Liver (tissue), 8 donors: ENCODE measurements at regions not wholly inside any gene's neighbourhood (a gene's known extent, or its start where the extent isn't known, plus 50 kb on each side); places are given as distances from the start of the nearest gene placed in this dataset.

Source experiments
- DNase-seq: peaks from one replicate; pipeline ENCODE4 v3.0.0-alpha.2; 2017; ENCODE audit warnings: low spot score
- H3K27ac ChIP-seq, 2 donors: one replicate each; pipeline ENCODE4 v1.7.0; 2013; ENCODE audit warnings: inconsistent platforms in 2 of 2, low read length in 2 of 2, control low read depth in 1 of 2, low read depth in 1 of 2, mild to moderate bottlenecking in 1 of 2
- H3K27me3 ChIP-seq, 4 donors: one replicate each; pipeline versions ENCODE4 v1.6.1 to v1.7.0; 2013; ENCODE audit warnings: low read length in 3 of 4, inconsistent platforms in 1 of 4, mild to moderate bottlenecking in 1 of 4, moderate library complexity in 1 of 4; ENCODE audit not compliant: control insufficient read depth in 4 of 4, insufficient read depth in 4 of 4
- H3K36me3 ChIP-seq, 4 donors: one replicate each; pipeline versions ENCODE4 v1.6.1 to v1.7.0; 2013; ENCODE audit warnings: low read length in 3 of 4, mild to moderate bottlenecking in 3 of 4, low read depth in 1 of 4, moderate library complexity in 1 of 4; ENCODE audit not compliant: control insufficient read depth in 4 of 4, insufficient read depth in 3 of 4
- H3K4me1 ChIP-seq, 4 donors: one replicate each; pipeline versions ENCODE4 v1.6.1 to v1.7.0; 2013; ENCODE audit warnings: low read length in 3 of 4, mild to moderate bottlenecking in 3 of 4, moderate library complexity in 1 of 4; ENCODE audit not compliant: control insufficient read depth in 4 of 4, insufficient read depth in 4 of 4
- H3K4me3 ChIP-seq, 3 donors: one replicate each; pipeline versions ENCODE4 v1.6.1 to v1.7.0; 2013; ENCODE audit warnings: low read length in 3 of 3, control low read depth in 1 of 3, low read depth in 1 of 3, mild to moderate bottlenecking in 1 of 3
- H3K9ac ChIP-seq, 2 donors: one replicate each; pipeline ENCODE4 v1.7.0; 2013; ENCODE audit warnings: low read length in 2 of 2, mild to moderate bottlenecking in 2 of 2, moderate library complexity in 2 of 2, control low read depth in 1 of 2, low read depth in 1 of 2
- H3K9me3 ChIP-seq, 4 donors: one replicate each; pipeline versions ENCODE4 v1.6.1 to v1.7.0; 2013; ENCODE audit warnings: low read length in 3 of 4; ENCODE audit not compliant: control insufficient read depth in 4 of 4
- EGR1 ChIP-seq, 2 donors: IDR thresholded peaks; 2 replicates each; pipeline ENCODE4 v1.6.1; 2016 to 2018; ENCODE audit warnings: antibody characterized with exemption in 2 of 2, low read depth in 2 of 2
- FOXA1 ChIP-seq: IDR thresholded peaks from 2 replicates; pipeline ENCODE4 v1.6.1; 2016; ENCODE audit warnings: antibody characterized with exemption
- FOXA2 ChIP-seq: IDR thresholded peaks from 2 replicates; pipeline ENCODE4 v1.6.1; 2016; ENCODE audit warnings: antibody characterized with exemption
- GABPA ChIP-seq, 2 donors: IDR thresholded peaks in 1 of 2; conservative IDR thresholded peaks in 1 of 2; 2 replicates each; pipeline ENCODE4 v1.6.1; 2016; ENCODE audit warnings: antibody characterized with exemption in 2 of 2, mild to moderate bottlenecking in 1 of 2, moderate library complexity in 1 of 2
- HNF4A ChIP-seq, 2 donors: conservative IDR thresholded peaks; 2 replicates each; pipeline ENCODE4 v1.6.1; 2016; ENCODE audit warnings: antibody characterized with exemption in 2 of 2, mild to moderate bottlenecking in 2 of 2
- HNF4G ChIP-seq: IDR thresholded peaks from 2 replicates; pipeline ENCODE4 v1.6.1; 2016; ENCODE audit warnings: antibody characterized with exemption
- NR2F2 ChIP-seq: IDR thresholded peaks from 2 replicates; pipeline ENCODE4 v1.6.1; 2016; ENCODE audit warnings: antibody characterized with exemption
- RAD21 ChIP-seq, 2 donors: IDR thresholded peaks; 2 replicates each; pipeline ENCODE4 v1.6.1; 2016; ENCODE audit warnings: antibody characterized with exemption in 2 of 2, mild to moderate bottlenecking in 2 of 2
- RXRA ChIP-seq, 2 donors: IDR thresholded peaks; 2 replicates each; pipeline ENCODE4 v1.6.1; 2017 to 2018; ENCODE audit warnings: antibody characterized with exemption in 2 of 2, mild to moderate bottlenecking in 1 of 2
- SP1 ChIP-seq: IDR thresholded peaks from 2 replicates; pipeline ENCODE4 v1.6.1; 2018; ENCODE audit warnings: antibody characterized with exemption, mild to moderate bottlenecking
- TAF1 ChIP-seq: conservative IDR thresholded peaks from 2 replicates; pipeline ENCODE4 v1.6.1; 2016; ENCODE audit warnings: antibody characterized with exemption, mild to moderate bottlenecking
- YY1 ChIP-seq: IDR thresholded peaks from 2 replicates; pipeline ENCODE4 v1.6.1; 2016; ENCODE audit warnings: antibody characterized with exemption, mild to moderate bottlenecking
- WGBS: extraction: QIAGEN DNeasy Blood & Tissue Kit; methylation state at CpG from one replicate; pipeline ENCODE4 v1.1.7; 2013; 5-methylcytosine and 5-hydroxymethylcytosine counted together
- TF ChIP-seq, protein P1 (sequence below): IDR thresholded peaks from 2 replicates; pipeline ENCODE4 v1.6.1; 2016; ENCODE audit warnings: antibody characterized with exemption
- TF ChIP-seq, protein P2 (sequence below): IDR thresholded peaks from 2 replicates; pipeline ENCODE4 v1.6.1; 2016; ENCODE audit warnings: antibody characterized with exemption
- TF ChIP-seq, protein P3 (sequence below): fragments of 150-350 bp; IDR thresholded peaks from 2 replicates; pipeline ENCODE4 v1.5.1; 2017; ENCODE audit warnings: improper control_type of control experiment, low read depth, low read length; ENCODE audit not compliant: missing input control
- TF ChIP-seq, protein P4 (sequence below): IDR thresholded peaks from 2 replicates; pipeline ENCODE4 v1.6.1; 2016; ENCODE audit warnings: antibody characterized with exemption
- TF ChIP-seq, protein P5 (sequence below): IDR thresholded peaks from 2 replicates; pipeline ENCODE4 v1.6.1; 2016; ENCODE audit warnings: antibody characterized with exemption, mild to moderate bottlenecking
- donor health status: healthy.
- donor health status: healthy.
- donor health status: healthy.
- donor health status: healthy.
- donor health status: healthy.

DNA sequence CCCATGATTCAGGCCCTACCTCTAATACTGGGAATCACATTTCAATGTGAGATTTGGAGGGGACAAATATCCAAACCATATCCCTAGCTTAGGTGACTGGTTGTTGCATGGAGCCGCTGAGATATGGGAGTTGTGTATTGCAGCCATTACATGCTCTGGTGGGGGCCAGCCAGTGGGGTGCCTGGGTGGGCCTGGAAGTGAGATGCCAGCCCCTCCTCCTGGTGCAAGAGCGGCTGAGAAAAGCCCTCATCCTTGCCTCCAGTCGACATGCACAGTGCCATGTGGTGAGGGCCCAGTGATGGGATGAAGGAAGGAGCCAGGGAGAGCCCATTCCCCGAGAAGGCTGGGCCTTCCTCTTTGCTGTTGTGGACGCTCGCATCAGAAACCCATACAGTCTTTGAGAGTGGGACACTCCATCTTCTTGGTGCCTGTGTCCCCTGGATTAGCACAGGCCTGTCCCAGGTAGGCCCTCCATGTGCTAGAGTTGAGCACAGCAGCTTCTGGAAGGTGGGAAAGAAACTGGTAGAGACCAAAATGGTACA, 1043.0 kb downstream of the TBC1D22A start:
- H3K9me3 ChIP-seq: no peaks in the 10 kb centered on the region
- peaks cover 0 to 2% (median under 1%) of the 10 kb centered on the region in 4 donors for H3K27me3 ChIP-seq
- peak; percentile 21 for DNase-seq
- H3K4me3 ChIP-seq: no peak overlapping the region
- TF ChIP-seq, protein P1, sequence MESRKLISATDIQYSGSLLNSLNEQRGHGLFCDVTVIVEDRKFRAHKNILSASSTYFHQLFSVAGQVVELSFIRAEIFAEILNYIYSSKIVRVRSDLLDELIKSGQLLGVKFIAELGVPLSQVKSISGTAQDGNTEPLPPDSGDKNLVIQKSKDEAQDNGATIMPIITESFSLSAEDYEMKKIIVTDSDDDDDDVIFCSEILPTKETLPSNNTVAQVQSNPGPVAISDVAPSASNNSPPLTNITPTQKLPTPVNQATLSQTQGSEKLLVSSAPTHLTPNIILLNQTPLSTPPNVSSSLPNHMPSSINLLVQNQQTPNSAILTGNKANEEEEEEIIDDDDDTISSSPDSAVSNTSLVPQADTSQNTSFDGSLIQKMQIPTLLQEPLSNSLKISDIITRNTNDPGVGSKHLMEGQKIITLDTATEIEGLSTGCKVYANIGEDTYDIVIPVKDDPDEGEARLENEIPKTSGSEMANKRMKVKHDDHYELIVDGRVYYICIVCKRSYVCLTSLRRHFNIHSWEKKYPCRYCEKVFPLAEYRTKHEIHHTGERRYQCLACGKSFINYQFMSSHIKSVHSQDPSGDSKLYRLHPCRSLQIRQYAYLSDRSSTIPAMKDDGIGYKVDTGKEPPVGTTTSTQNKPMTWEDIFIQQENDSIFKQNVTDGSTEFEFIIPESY: no peak
- TF ChIP-seq, protein P2, sequence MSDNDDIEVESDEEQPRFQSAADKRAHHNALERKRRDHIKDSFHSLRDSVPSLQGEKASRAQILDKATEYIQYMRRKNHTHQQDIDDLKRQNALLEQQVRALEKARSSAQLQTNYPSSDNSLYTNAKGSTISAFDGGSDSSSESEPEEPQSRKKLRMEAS: no peak
- TF ChIP-seq TAF1 (no peak), HNF4G (no peak), HNF4A (conservative IDR thresholded peaks at IDR 0.05) (no peak)
- TF ChIP-seq, protein P3, sequence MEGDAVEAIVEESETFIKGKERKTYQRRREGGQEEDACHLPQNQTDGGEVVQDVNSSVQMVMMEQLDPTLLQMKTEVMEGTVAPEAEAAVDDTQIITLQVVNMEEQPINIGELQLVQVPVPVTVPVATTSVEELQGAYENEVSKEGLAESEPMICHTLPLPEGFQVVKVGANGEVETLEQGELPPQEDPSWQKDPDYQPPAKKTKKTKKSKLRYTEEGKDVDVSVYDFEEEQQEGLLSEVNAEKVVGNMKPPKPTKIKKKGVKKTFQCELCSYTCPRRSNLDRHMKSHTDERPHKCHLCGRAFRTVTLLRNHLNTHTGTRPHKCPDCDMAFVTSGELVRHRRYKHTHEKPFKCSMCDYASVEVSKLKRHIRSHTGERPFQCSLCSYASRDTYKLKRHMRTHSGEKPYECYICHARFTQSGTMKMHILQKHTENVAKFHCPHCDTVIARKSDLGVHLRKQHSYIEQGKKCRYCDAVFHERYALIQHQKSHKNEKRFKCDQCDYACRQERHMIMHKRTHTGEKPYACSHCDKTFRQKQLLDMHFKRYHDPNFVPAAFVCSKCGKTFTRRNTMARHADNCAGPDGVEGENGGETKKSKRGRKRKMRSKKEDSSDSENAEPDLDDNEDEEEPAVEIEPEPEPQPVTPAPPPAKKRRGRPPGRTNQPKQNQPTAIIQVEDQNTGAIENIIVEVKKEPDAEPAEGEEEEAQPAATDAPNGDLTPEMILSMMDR: no peak
- no peaks in the 10 kb centered on the region for H3K4me1 ChIP-seq
- WGBS: 88% methylated on average over 6 of the region's 6 CpGs
- H3K27ac ChIP-seq: no peak overlapping the region
- H3K9ac ChIP-seq: no peak overlapping the region
- no peaks in the 10 kb centered on the region for H3K36me3 ChIP-seq

DNA sequence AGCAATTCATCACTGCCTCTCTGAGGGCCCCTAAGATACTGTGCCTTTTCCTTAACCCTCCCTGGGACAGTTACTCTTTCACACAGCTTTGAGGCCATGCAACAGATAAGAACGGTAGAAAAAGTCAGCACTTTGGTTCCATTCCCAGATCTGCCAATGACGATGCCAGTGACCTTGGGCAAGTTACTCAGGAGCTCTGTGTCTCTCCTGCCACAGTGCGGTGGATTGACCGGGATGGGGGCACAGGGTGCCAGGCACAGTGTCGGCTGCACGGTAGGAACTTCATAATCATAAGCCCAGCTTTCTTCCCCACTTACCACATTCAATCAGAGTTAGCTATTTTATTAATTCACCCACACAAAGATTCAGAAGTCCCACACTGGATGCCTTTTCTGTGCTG, 1041.8 kb downstream of the TBC1D22A start:
- Histone ChIP-seq H3K36me3 (no peaks in the 10 kb centered on the region), H3K9me3 (no peaks in the 10 kb centered on the region), H3K27ac (no peak overlapping the region), H3K27me3 (peaks cover 0 to 2% (median under 1%) of the 10 kb centered on the region in 4 donors), H3K9ac (no peak overlapping the region), H3K4me1 (no peaks in the 10 kb centered on the region), H3K4me3 (no peak overlapping the region)
- no peak for DNase-seq
- WGBS: 85% methylated on average over 6 of the region's 6 CpGs
- TF ChIP-seq, protein P4, sequence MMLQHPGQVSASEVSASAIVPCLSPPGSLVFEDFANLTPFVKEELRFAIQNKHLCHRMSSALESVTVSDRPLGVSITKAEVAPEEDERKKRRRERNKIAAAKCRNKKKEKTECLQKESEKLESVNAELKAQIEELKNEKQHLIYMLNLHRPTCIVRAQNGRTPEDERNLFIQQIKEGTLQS: no peak
- TF ChIP-seq HNF4A (conservative IDR thresholded peaks at IDR 0.05) (no peak), SP1 (no peak), NR2F2 (no peak), GABPA (IDR thresholded peaks at IDR 0.05 in 1 of 2, conservative IDR thresholded peaks at IDR 0.05 in 1 of 2) (no peak), RAD21 (IDR thresholded peaks at IDR 0.05) (no peak), HNF4G (no peak), EGR1 (IDR thresholded peaks at IDR 0.05; ENCODE audit: low read depth in 2 of 2) (no peak), RXRA (IDR thresholded peaks at IDR 0.05) (no peak), TAF1 (no peak), YY1 (no peak), FOXA1 (no peak), FOXA2 (no peak)
- TF ChIP-seq, protein P5, sequence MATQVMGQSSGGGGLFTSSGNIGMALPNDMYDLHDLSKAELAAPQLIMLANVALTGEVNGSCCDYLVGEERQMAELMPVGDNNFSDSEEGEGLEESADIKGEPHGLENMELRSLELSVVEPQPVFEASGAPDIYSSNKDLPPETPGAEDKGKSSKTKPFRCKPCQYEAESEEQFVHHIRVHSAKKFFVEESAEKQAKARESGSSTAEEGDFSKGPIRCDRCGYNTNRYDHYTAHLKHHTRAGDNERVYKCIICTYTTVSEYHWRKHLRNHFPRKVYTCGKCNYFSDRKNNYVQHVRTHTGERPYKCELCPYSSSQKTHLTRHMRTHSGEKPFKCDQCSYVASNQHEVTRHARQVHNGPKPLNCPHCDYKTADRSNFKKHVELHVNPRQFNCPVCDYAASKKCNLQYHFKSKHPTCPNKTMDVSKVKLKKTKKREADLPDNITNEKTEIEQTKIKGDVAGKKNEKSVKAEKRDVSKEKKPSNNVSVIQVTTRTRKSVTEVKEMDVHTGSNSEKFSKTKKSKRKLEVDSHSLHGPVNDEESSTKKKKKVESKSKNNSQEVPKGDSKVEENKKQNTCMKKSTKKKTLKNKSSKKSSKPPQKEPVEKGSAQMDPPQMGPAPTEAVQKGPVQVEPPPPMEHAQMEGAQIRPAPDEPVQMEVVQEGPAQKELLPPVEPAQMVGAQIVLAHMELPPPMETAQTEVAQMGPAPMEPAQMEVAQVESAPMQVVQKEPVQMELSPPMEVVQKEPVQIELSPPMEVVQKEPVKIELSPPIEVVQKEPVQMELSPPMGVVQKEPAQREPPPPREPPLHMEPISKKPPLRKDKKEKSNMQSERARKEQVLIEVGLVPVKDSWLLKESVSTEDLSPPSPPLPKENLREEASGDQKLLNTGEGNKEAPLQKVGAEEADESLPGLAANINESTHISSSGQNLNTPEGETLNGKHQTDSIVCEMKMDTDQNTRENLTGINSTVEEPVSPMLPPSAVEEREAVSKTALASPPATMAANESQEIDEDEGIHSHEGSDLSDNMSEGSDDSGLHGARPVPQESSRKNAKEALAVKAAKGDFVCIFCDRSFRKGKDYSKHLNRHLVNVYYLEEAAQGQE: no peak
- TF ChIP-seq, protein P1: no peak
- TF ChIP-seq, protein P3: no peak
